ENCODE measurements at regions not wholly inside any gene's neighbourhood (a gene's known extent, or its start where the extent isn't known, plus 50 kb on each side); places are given as distances from the start of the nearest gene placed in this dataset.
"Not testable (repeated sequence)": the region's sequence is repeated elsewhere in the genome, so short reads cannot be mapped to it uniquely, and the experiment has no call there.

- H3K27ac Mint-ChIP-seq; H2BK12ac ChIP-seq (ENCODE audit: insufficient read length, low read depth, low read length); H2AFZ ChIP-seq (ENCODE audit: low read length); H4K5ac ChIP-seq (ENCODE audit: insufficient read length, low read depth, low read length); H3K23ac ChIP-seq (ENCODE audit: insufficient read length, low read depth, low read length); H3K18ac ChIP-seq (ENCODE audit: insufficient read length, low read depth, low read length); H3K9me3 ChIP-seq (ENCODE audit: control insufficient read depth, low read depth, low read length); H2BK120ac ChIP-seq (ENCODE audit: low read depth, low read length, poor library complexity, severe bottlenecking); H3T11ph ChIP-seq (ENCODE audit: low read length); H3K79me2 ChIP-seq (ENCODE audit: insufficient read depth, low read length); H3K14ac ChIP-seq (ENCODE audit: insufficient read depth, low read length); H3K4me3 Mint-ChIP-seq; H4K20me1 ChIP-seq (ENCODE audit: control insufficient read depth, insufficient read depth, insufficient read length); H4K8ac ChIP-seq (replicated peaks; ENCODE audit: insufficient read length, low read depth, low read length); H4K91ac ChIP-seq (ENCODE audit: insufficient read length, low read depth, low read length); H3K4ac ChIP-seq (ENCODE audit: low read depth, low read length); H3K36me3 Mint-ChIP-seq (ENCODE audit: insufficient read depth in 1 of 3, low read depth in 3 of 3); H3K23me2 ChIP-seq (ENCODE audit: insufficient read length, low read depth, low read length, poor library complexity, severe bottlenecking); H2BK15ac ChIP-seq (ENCODE audit: low read depth, low read length); H3K56ac ChIP-seq (ENCODE audit: insufficient read length, low read depth, low read length); H3K4me1 ChIP-seq (ENCODE audit: insufficient read depth, low read length); H3K27me3 ChIP-seq (ENCODE audit: insufficient read depth, low read length); DNase-seq; H3K79me1 ChIP-seq (ENCODE audit: insufficient read depth, low read depth, low read length, poor library complexity, severe bottlenecking); H2BK5ac ChIP-seq (ENCODE audit: insufficient read length, low read length); H2AK5ac ChIP-seq (ENCODE audit: insufficient read length, low read length); H3K4me1 Mint-ChIP-seq; H3K27ac ChIP-seq (ENCODE audit: insufficient read length, low read depth, low read length); H2BK20ac ChIP-seq (ENCODE audit: low read depth, low read length, poor library complexity, severe bottlenecking); H3K4me2 ChIP-seq (ENCODE audit: insufficient read depth, insufficient read length, low read length); H3K9ac ChIP-seq (ENCODE audit: extremely low read depth, insufficient read length, low read length): not testable (repeated sequence)
- peaks cover 28% of the 10 kb centered on the region for H3K27me3 Mint-ChIP-seq (ENCODE audit: low read depth)
- peaks cover 26 to 70% of the 10 kb centered on the region in 2 experiments for H3K9me3 Mint-ChIP-seq
These were observed 119.8 kb upstream of the HMX1 start for GRCh38 chr4:8991449-8991848.

- not testable (repeated sequence) for H2BK12ac ChIP-seq (ENCODE audit: insufficient read length, low read depth, low read length); H2AK5ac ChIP-seq (ENCODE audit: insufficient read length, low read length); H2BK5ac ChIP-seq (ENCODE audit: insufficient read length, low read length); H3K4me2 ChIP-seq (ENCODE audit: insufficient read depth, insufficient read length, low read length); H3K4me3 Mint-ChIP-seq; H4K20me1 ChIP-seq (ENCODE audit: control insufficient read depth, insufficient read depth, insufficient read length); H2BK20ac ChIP-seq (ENCODE audit: low read depth, low read length, poor library complexity, severe bottlenecking); DNase-seq; H3K4ac ChIP-seq (ENCODE audit: low read depth, low read length); H3K4me1 ChIP-seq (ENCODE audit: insufficient read depth, low read length); H3K14ac ChIP-seq (ENCODE audit: insufficient read depth, low read length); H3K18ac ChIP-seq (ENCODE audit: insufficient read length, low read depth, low read length); H2BK15ac ChIP-seq (ENCODE audit: low read depth, low read length); H3K23me2 ChIP-seq (ENCODE audit: insufficient read length, low read depth, low read length, poor library complexity, severe bottlenecking); H3K27me3 ChIP-seq (ENCODE audit: insufficient read depth, low read length); H2AFZ ChIP-seq (ENCODE audit: low read length); H2BK120ac ChIP-seq (ENCODE audit: low read depth, low read length, poor library complexity, severe bottlenecking); H3T11ph ChIP-seq (ENCODE audit: low read length); H3K9ac ChIP-seq (ENCODE audit: extremely low read depth, insufficient read length, low read length); H3K27ac Mint-ChIP-seq; H3K27ac ChIP-seq (ENCODE audit: insufficient read length, low read depth, low read length); H4K91ac ChIP-seq (ENCODE audit: insufficient read length, low read depth, low read length); H3K79me2 ChIP-seq (ENCODE audit: insufficient read depth, low read length); H4K5ac ChIP-seq (ENCODE audit: insufficient read length, low read depth, low read length); H3K79me1 ChIP-seq (ENCODE audit: insufficient read depth, low read depth, low read length, poor library complexity, severe bottlenecking); H4K8ac ChIP-seq (replicated peaks; ENCODE audit: insufficient read length, low read depth, low read length); H3K56ac ChIP-seq (ENCODE audit: insufficient read length, low read depth, low read length); H3K23ac ChIP-seq (ENCODE audit: insufficient read length, low read depth, low read length); H3K9me3 ChIP-seq (ENCODE audit: control insufficient read depth, low read depth, low read length); H3K4me1 Mint-ChIP-seq; H3K36me3 Mint-ChIP-seq (ENCODE audit: insufficient read depth in 1 of 3, low read depth in 3 of 3)
- peaks cover 23% of the 10 kb centered on the region for H3K27me3 Mint-ChIP-seq (ENCODE audit: low read depth)
- whole genome bisulfite sequencing (ENCODE audit: extremely low coverage, insufficient read length, low lambda C conversion rate), result no CpG with 5 or more reads among the region's 18 CpGs
- peaks cover 28 to 70% of the 10 kb centered on the region in 2 experiments for H3K9me3 Mint-ChIP-seq
These were observed 118.7 kb upstream of the HMX1 start for GRCh38 chr4:8990341-8990740.

Data from H9 (cell line).